Globus pallidus (tissue), 1 donor: ENCODE measurements at regions not wholly inside any gene's neighbourhood (a gene's known extent, or its start where the extent isn't known, plus 50 kb on each side); places are given as distances from the start of the nearest gene placed in this dataset.
"Not testable (repeated sequence)": the region's sequence is repeated elsewhere in the genome, so short reads cannot be mapped to it uniquely, and the experiment has no call there.

ENCODE experiments used
- DNase-seq: peaks from one replicate; pipeline ENCODE4 v3.0.0-alpha.2; 2015; ENCODE audit warnings: low spot score

- DNase-seq = not testable (repeated sequence)
Measured at GRCh38 chr1:95297906-95298305, 63.9 kb downstream of the RWDD3 start.

- DNase-seq = no peak
Measured at GRCh38 chr1:95301091-95301490, 67.1 kb downstream of the RWDD3 start.

GRCh38 chr1:95301614-95302013 lies 67.6 kb downstream of the RWDD3 start:
- no peak for DNase-seq

- DNase-seq = no peak
Measured at GRCh38 chr1:95304803-95305202, 70.8 kb downstream of the RWDD3 start.

- DNase-seq = no peak
Measured at GRCh38 chr1:95308276-95309030, 74.4 kb downstream of the RWDD3 start.

- peak; percentile 69 for DNase-seq
Measured at GRCh38 chr1:95309031-95309471, 75.0 kb downstream of the RWDD3 start.

- no peak for DNase-seq
Measured at GRCh38 chr1:95311014-95311413, 77.0 kb downstream of the RWDD3 start.

GRCh38 chr1:95311762-95312161 lies 77.8 kb downstream of the RWDD3 start:
- DNase-seq = no peak

- no peak for DNase-seq
Measured at GRCh38 chr1:95312181-95312580, 78.2 kb downstream of the RWDD3 start.

GRCh38 chr1:95313527-95313926 lies 79.5 kb downstream of the RWDD3 start:
- DNase-seq = no peak

GRCh38 chr1:95321531-95321930 lies 87.5 kb downstream of the RWDD3 start:
- peak; percentile 68 for DNase-seq

- peak; percentile 63 for DNase-seq
Measured at GRCh38 chr1:95323123-95323522, 89.1 kb downstream of the RWDD3 start.

GRCh38 chr1:95325349-95325748 lies 91.3 kb downstream of the RWDD3 start:
- no peak for DNase-seq

- no peak for DNase-seq
Measured at GRCh38 chr1:95326023-95326422, 92.0 kb downstream of the RWDD3 start.

GRCh38 chr1:95332754-95333153 lies 98.7 kb downstream of the RWDD3 start:
- DNase-seq = no peak

- DNase-seq = no peak
Measured at GRCh38 chr1:95339377-95339776, 105.4 kb downstream of the RWDD3 start.

- DNase-seq = no peak
Measured at GRCh38 chr1:95340061-95340460, 106.1 kb downstream of the RWDD3 start.

- peak; percentile 1 for DNase-seq
Measured at GRCh38 chr1:95352767-95353166, 118.8 kb downstream of the RWDD3 start.

GRCh38 chr1:95353194-95353593 lies 119.2 kb downstream of the RWDD3 start:
- no peak for DNase-seq

- DNase-seq = no peak
Measured at GRCh38 chr1:95364546-95364945, 130.5 kb downstream of the RWDD3 start.

- DNase-seq = no peak
Measured at GRCh38 chr1:95366498-95366897, 132.5 kb downstream of the RWDD3 start.

- DNase-seq = no peak
Measured at GRCh38 chr1:95368178-95368577, 134.2 kb downstream of the RWDD3 start.

GRCh38 chr1:95369985-95370690 lies 136.1 kb downstream of the RWDD3 start:
- no peak for DNase-seq
